Panc1 (cell line): ENCODE measurements at regions not wholly inside any gene's neighbourhood (a gene's known extent, or its start where the extent isn't known, plus 50 kb on each side); places are given as distances from the start of the nearest gene placed in this dataset.

ENCODE experiments used
- CTCF ChIP-seq: fragments of 450-650 bp; IDR thresholded peaks from 2 replicates; pipeline ENCODE4 v1.5.1; 2017; ENCODE audit warnings: mild to moderate bottlenecking
- POLR2AphosphoS5 ChIP-seq: IDR thresholded peaks from 2 replicates; pipeline ENCODE4 v1.6.1; 2012; ENCODE audit warnings: mild to moderate bottlenecking, low read depth, low read length, moderate library complexity

DNA sequence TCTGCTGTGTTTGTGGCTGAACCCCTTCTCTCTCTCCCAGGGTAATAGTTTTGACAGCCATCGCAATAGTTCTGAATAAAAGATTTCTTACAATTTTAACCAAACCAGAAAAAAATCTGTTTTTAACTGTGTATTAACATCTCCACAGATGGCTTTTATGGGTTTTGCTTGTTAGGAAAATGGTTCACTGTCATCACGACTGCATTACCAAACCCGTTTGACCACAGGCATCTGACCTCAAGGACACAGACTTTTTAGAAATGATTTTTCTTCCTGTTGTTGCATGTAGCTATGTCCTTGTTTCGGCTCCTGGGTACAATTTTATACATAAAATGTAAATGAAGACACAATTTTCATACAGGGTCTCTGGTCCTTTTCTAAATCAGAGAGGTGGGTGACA is 316.1 kb downstream of the IRX1 start:
- TF ChIP-seq CTCF, result no peak
- TF ChIP-seq POLR2AphosphoS5, result no peak
